Large intestine (tissue), 3 donors: ENCODE measurements at regions not wholly inside any gene's neighbourhood (a gene's known extent, or its start where the extent isn't known, plus 50 kb on each side); places are given as distances from the start of the nearest gene placed in this dataset.

Experiments used
- DNase-seq, 2 donors: peaks; one replicate each; pipeline versions ENCODE4 v3.0.0 to v3.0.0-alpha.2; 2013
- H3K27ac ChIP-seq: one replicate; pipeline ENCODE4 v1.5.1; 2013; ENCODE audit warnings: low read length
- H3K27me3 ChIP-seq: 2 replicates; pipeline ENCODE4 v1.6.1; 2013; ENCODE audit warnings: low read length; ENCODE audit not compliant: control insufficient read depth, insufficient read depth
- H3K36me3 ChIP-seq: 2 replicates; pipeline ENCODE4 v1.6.1; 2013; ENCODE audit warnings: low read length; ENCODE audit not compliant: control insufficient read depth, insufficient read depth
- H3K4me1 ChIP-seq: one replicate; pipeline ENCODE4 v1.6.1; 2013; ENCODE audit warnings: low read length; ENCODE audit not compliant: control insufficient read depth, insufficient read depth
- H3K4me3 ChIP-seq: one replicate; pipeline ENCODE4 v1.5.1; 2013; ENCODE audit warnings: low read length
- H3K9me3 ChIP-seq: one replicate; pipeline ENCODE4 v1.6.1; 2013; ENCODE audit warnings: mild to moderate bottlenecking, low read depth, low read length, moderate library complexity; ENCODE audit not compliant: control insufficient read depth
- WGBS: methylation state at CpG from one replicate; pipeline ENCODE4 v1.1.5; 2013; ENCODE audit warnings: low lambda C conversion rate; ENCODE audit not compliant: insufficient coverage; 5-methylcytosine and 5-hydroxymethylcytosine counted together

DNA sequence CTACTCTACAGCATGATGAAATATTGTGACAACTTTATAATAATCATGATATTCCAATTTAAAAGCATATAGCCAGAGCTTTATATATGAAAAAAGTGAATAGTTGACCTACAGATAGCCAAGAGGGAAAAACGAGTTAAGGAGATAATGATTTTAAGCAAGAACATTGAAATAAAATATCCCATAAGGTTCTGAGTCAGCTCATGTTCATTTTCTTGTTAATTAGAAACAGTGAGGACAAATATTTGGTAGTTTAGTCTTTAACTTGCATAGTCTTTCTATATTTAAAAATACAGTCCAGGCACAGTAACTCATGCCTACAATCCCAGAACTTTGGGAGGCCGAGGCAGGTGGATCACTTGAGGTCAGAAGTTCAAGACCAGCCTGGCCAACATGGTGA, 55.8 kb upstream of the CDH6 start:
- Histone ChIP-seq H3K4me1 (no peaks in the 10 kb centered on the region), H3K27ac (no peak overlapping the region), H3K9me3 (no peaks in the 10 kb centered on the region), H3K27me3 (no peaks in the 10 kb centered on the region), H3K36me3 (no peaks in the 10 kb centered on the region), H3K4me3 (no peak overlapping the region)
- no peak for DNase-seq
- WGBS, result 80% methylated on average over 1 of the region's 2 CpGs

DNA sequence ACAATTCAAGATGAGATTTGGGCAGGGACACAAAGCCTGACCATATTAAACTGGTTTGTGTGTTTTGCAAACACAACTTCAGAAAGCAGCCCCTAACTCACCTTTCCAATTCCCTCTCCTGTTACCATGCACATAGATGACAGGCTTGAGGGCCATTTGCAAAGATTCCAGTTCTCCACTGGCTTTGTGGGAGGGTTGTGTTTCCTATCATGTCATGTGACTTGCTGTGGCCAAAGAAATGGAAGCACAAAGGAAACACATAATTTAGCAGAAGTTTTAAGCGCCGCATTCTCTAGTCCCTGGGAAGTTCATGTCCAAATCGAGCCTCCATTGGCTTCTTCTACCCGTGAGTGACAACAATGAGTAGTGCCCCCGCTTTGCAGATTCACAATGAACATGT, 57.9 kb upstream of the CDH6 start:
- Histone ChIP-seq H3K9me3 (no peaks in the 10 kb centered on the region), H3K36me3 (no peaks in the 10 kb centered on the region), H3K27ac (no peak overlapping the region), H3K27me3 (no peaks in the 10 kb centered on the region), H3K4me1 (no peaks in the 10 kb centered on the region), H3K4me3 (no peak overlapping the region)
- DNase-seq, result no peak
- WGBS, result no CpG with 5 or more reads among the region's 5 CpGs

DNA sequence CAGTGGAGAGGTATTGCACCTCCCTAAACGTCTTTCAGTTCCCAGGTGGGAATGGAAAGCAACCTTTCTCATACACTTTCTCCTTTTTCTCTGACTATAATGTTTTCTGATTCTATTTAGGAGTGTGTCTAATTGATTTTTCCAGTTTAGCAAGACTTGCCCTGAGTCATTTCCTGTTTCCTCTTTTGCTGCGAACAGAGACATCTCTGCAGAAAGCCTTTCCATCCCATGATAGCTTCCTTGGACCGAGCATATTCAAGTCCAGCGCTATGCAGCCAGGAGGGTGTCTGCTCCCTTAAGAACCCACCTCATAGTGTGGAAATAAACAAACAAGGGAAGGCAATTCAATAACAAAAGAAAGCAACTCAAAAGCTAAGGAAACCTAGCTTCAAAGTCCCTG, 60.0 kb upstream of the CDH6 start:
- no peak for DNase-seq
- H3K27me3 ChIP-seq, result no peaks in the 10 kb centered on the region
- no peaks in the 10 kb centered on the region for H3K36me3 ChIP-seq
- H3K27ac ChIP-seq, result no peak overlapping the region
- WGBS, result 83% methylated on average over 4 of the region's 4 CpGs
- H3K9me3 ChIP-seq, result no peaks in the 10 kb centered on the region
- no peak overlapping the region for H3K4me3 ChIP-seq
- no peaks in the 10 kb centered on the region for H3K4me1 ChIP-seq

DNA sequence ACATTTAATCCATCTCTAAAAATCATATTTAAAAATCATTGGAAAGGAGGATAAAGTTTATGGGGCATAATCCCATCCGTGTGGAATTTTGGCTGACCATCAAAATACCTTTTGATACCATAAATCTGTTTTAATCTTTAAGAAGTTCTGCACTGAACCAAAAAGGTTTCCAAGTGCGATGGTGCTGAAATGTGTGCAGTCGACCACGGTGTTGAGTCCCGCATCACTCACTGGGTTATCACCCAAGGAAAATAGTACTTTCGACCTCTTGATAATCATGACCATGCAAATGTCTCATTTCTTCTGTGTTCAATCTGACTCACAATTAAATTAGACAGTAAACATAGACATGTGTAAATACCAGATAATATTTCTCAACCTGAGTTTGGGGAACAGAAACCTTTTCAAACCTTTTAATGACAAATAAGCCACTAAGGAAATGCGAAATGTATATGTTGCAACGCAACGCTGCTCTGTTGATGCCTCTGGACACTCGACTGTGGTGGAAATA, 62.0 kb upstream of the CDH6 start:
- Histone ChIP-seq H3K27me3 (no peaks in the 10 kb centered on the region), H3K4me1 (no peaks in the 10 kb centered on the region), H3K36me3 (no peaks in the 10 kb centered on the region), H3K27ac (no peak overlapping the region), H3K4me3 (no peak overlapping the region), H3K9me3 (no peaks in the 10 kb centered on the region)
- no peak for DNase-seq
- WGBS, result 98% methylated on average over 5 of the region's 10 CpGs

DNA sequence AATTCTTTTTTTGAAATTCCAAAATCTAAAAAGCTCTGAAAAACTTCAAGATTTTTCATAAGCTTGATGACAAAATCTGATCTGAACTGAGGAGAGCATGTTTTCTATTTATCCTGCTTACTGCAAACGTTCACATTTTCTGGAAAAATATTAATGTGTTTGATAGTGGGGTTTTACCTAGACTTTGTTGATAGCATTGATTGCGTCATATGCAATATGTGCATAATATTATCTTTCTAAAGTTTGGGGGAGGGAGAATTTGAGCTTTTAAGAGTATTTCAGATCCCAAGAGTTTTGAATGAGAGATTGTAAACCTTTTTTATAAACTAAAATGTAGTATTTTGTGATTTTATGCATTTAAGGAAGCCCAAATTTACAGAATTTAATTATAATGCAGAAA, 62.8 kb upstream of the CDH6 start:
- Histone ChIP-seq H3K27me3 (no peaks in the 10 kb centered on the region), H3K27ac (no peak overlapping the region), H3K4me3 (no peak overlapping the region), H3K9me3 (no peaks in the 10 kb centered on the region), H3K36me3 (no peaks in the 10 kb centered on the region), H3K4me1 (no peaks in the 10 kb centered on the region)
- WGBS, result no CpG with 5 or more reads among the region's 2 CpGs
- DNase-seq, result no peak

DNA sequence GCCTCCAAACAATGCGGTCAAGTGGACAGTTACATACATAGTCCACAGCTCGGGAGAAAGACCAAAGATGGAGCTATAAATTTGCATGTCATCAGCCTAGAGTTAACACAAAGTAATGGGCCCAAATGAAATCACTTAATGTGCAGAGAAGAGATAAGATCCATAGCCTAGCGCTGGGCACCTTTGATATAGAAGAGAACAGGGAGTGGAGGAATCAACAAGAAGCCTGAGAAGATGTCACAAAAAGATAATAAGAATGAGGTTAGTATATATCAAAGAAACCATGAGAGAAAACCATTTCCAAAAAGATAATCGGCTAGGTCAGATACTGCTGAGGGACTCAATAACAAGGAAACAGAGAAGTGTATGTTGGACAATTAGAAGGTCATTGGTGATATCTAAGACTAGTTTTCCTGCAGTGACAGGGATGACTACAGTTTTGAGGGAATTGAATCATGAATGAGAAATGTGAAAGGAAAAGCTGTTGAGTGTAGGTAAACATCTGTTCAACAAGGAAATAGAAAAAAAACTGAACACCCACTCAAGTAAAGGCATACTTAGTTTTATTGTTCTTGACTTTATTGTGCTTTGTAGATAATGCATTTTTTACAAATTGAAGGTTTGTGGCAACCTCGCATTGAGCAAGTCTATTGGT, 68.7 kb upstream of the CDH6 start:
- no peak overlapping the region for H3K27ac ChIP-seq

DNA sequence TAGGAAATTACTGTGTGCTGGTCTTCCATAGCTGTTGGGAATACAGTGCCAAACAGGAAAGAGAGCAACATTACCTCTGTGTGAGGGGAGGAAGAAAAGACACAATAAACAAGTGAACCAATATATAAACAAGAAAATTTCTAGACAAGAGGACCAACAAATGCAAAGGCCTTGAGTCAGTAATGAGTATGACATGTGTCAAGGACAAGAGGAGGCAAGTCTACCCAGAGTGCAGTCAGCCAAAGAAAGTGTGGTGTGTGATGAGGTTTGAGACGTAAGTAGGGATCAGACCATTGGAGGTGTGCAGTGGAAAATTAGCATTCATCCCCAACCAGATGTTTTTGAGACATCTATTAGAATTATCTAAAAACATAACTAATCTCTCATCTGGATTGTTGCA, 69.5 kb upstream of the CDH6 start:
- Histone ChIP-seq H3K9me3 (no peaks in the 10 kb centered on the region), H3K36me3 (no peaks in the 10 kb centered on the region), H3K4me1 (no peaks in the 10 kb centered on the region), H3K27me3 (no peaks in the 10 kb centered on the region), H3K4me3 (no peak overlapping the region), H3K27ac (no peak overlapping the region)
- WGBS, result no CpG with 5 or more reads among the region's 1 CpG
- DNase-seq, result no peak

More for the DNA sequence above, 68.7 kb upstream of the CDH6 start:
- no peaks in the 10 kb centered on the region for H3K9me3 ChIP-seq
- no peak overlapping the region for H3K4me3 ChIP-seq
- H3K36me3 ChIP-seq, result no peaks in the 10 kb centered on the region
- 95% methylated on average over 4 of the region's 5 CpGs for WGBS
- no peaks in the 10 kb centered on the region for H3K27me3 ChIP-seq
- DNase-seq, result no peak
- H3K4me1 ChIP-seq, result no peaks in the 10 kb centered on the region

DNA sequence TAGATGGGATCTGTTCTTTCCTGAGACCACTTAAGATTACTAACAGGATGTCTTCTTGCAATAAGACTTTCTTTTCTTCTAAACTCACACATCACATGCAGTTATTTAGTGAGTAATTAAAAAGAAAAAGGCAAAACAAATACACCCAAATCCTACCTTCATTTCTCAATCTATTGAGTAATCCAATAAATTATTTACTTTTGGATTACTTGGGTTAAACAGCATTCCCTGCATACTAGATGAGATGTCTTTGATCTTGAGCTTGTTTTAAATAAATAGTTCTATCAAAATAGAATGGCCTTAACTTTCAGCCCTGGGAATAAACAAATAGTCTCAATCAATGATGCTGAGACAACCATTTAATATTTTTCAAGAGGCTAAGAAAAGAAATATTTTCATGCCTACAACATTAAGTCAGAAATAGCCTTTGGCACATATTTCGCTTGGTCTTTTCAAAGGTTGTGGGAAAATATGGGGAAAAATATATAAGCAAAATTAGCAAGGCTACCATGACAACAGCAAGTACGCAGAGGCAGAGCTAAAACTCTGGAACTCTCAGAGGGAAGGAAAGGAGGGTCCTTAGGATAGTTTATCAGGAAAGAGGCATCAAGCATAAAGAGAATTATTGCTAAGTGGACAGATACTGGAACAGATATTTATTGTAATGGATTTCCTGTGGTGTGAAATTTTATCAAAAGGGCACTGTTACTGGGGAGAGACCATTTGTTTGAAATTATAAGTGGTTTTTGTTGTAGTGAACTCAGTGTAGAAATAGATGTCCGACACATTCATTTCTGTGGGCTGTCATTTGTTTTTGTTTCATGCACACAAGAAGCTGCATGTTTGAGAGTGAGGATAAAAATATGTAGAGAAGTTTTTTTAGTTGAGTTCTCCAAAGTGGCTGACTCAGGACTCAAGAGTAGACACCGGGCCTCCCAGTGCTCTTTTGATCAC, 70.2 kb upstream of the CDH6 start:
- WGBS, result 100% methylated on average over 2 of the region's 4 CpGs
- no peaks in the 10 kb centered on the region for H3K9me3 ChIP-seq
- no peak overlapping the region for H3K27ac ChIP-seq
- no peaks in the 10 kb centered on the region for H3K36me3 ChIP-seq
- H3K4me1 ChIP-seq, result no peaks in the 10 kb centered on the region
- no peak overlapping the region for H3K4me3 ChIP-seq
- H3K27me3 ChIP-seq, result no peaks in the 10 kb centered on the region
- no peak for DNase-seq

DNA sequence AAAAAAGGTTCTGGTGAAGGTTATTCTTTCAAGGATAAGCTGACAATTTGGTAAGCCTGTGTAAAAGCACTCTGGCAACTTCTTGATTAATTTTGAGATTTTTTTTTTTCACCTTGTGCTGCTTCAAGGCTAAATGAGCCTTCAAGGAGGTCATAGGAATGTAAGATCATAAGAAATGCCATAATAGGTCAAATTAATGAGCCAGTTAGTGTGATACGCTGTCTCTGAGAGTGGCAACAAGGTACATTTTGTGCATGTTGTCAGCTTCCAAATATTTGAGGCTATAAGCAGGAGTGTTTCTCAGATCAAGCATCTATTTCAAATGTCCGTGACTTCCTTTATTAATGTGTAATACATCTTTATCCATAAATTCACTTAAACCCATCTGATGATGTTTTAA, 72.3 kb upstream of the CDH6 start:
- Histone ChIP-seq H3K4me1 (no peaks in the 10 kb centered on the region), H3K9me3 (no peaks in the 10 kb centered on the region), H3K4me3 (no peak overlapping the region), H3K36me3 (no peaks in the 10 kb centered on the region), H3K27ac (no peak overlapping the region), H3K27me3 (no peaks in the 10 kb centered on the region)
- DNase-seq, result no peak
- 100% methylated on average over 1 of the region's 2 CpGs for WGBS

DNA sequence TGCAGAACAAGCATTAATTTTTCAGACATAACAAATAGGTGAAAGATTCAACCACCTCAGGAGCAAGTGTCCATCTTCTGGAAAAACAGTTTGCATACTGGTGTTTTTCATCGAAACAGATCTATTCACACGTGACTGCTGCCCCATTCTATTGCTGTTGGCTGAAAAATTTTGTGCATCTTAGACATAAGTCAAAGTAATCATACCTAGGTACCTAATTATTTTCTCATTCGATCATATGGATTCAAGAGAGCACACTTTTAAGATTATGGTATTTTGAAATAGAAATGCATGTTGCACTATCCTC, 72.9 kb upstream of the CDH6 start:
- Histone ChIP-seq H3K4me3 (no peak overlapping the region), H3K27me3 (no peaks in the 10 kb centered on the region), H3K4me1 (no peaks in the 10 kb centered on the region), H3K36me3 (no peaks in the 10 kb centered on the region), H3K27ac (no peak overlapping the region), H3K9me3 (no peaks in the 10 kb centered on the region)
- no CpG with 5 or more reads among the region's 3 CpGs for WGBS
- DNase-seq, result no peak
